Hematopoietic multipotent progenitor cell treated with erythropoietin and hydrocortisone succinate and interleukin-3 and kit ligand, for 4 days (in vitro differentiated cells): ENCODE measurements at regions not wholly inside any gene's neighbourhood (a gene's known extent, or its start where the extent isn't known, plus 50 kb on each side); places are given as distances from the start of the nearest gene placed in this dataset.
"Not testable (repeated sequence)": the region's sequence is repeated elsewhere in the genome, so short reads cannot be mapped to it uniquely, and the experiment has no call there.

Source experiments
- DNase-seq: peaks from one replicate; pipeline ENCODE4 v3.0.0-alpha.2; 2015

DNA sequence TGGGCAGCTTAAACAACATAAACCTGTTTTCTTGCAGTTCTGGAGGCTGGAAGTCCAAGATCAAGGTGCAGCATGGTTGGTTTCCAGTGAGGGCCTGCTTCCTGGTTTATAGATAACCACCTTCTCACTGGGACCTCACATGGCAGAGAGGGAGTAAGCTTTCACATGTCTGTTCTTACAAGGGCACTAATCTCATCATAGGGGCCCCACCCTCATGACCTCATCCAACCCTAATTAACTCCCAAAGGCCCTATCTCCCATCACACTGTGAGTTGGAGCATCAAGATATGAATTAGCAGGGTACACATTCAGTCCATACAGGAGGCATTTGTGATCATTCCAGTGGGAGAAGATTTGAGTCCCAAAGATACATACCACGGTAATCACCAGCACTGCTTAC, 50.5 kb upstream of the GRIN2A start:
- DNase-seq = no peak

DNA sequence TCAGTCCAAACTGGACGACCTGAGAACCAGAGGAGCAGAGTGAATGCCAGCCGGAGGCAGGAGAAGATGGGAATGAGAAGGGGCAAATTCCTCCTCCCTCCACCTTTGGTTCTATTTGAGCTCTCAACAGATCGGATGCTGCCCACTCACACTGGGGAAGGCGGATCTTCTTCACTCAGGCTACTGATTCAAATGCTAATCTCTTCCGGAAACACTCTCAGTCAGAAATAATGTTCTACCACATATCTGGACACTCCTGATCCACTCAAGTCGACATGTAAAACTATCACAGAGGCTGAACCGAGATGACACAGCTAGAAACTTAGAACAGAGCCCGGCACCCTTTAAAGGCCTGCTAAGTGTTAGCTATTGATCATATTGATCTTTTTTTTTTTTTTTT, 57.4 kb upstream of the GRIN2A start:
- DNase-seq = no peak

DNA sequence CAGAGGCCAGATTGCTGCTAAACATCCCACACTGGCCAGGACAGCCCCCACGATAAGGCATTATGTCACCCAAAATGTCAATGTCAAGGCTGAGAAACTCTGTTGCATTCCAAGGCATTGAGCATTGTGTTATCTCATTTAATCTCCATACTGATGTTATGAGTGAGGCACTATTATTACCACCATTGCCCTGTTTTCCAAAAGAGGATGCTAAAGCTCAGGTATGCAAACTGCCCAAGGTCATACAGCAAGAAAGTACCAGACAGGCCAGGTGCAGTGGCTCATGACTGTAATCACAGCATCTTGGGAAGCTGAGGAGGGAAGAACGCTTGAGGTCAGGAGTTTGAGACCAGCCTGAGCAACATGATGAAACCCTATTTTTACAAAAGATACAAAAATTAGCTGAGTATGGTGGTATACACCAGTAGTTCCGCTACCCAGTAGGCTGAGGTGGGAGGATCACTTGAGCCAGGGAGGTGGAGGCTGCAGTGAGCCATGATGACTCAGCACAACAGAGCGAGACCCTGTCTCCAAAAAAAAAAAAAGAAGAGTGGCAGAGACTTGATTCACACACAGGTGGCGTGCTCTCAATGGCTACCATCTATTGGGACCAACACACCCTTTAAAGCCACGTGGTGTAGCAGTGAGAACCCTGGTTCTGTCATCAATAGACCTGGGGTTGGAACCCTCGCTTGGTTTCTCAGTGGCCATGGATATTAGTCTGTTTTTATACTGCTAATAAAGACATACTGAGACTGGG, 58.8 kb upstream of the GRIN2A start:
- DNase-seq = no peak

DNA sequence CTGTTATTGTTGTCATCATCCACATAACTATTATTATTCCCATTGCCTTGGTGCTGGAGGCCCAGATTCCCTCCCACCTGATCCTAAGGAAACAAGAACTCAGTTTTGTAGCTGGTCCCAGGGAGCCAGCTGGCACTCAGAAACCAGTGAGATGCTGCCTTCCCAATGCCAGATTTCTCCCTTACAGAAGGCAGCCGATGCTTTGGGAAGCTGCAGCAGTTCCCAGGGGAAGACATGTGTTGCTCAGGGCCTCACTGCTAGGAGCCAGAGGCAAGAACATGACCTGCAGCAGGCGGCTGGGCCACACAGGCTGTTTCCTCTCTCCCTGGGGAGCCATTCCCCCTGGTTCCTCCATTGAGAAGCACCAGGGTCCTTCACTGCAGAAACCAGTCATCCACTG, 59.9 kb upstream of the GRIN2A start:
- no peak for DNase-seq

DNA sequence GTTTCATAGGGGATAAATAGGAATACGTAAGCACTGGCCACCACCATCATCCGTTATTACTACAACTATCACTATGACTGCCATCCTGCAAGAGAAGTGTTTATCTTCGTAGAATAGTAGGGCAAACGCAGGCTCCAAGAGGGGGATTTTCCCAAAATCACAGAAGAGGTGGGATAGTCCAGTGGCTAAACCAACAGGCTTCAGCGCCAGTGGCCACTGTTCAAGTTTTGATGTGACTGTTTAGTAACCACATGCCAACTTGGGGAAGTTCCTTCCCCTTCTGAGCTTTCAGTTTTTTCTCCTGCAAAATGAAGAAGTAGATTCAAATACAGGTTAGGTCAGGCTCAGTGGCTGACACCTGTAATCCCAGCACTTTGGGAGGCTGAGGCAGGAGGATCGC, 60.7 kb upstream of the GRIN2A start:
- peak; percentile 20 for DNase-seq

DNA sequence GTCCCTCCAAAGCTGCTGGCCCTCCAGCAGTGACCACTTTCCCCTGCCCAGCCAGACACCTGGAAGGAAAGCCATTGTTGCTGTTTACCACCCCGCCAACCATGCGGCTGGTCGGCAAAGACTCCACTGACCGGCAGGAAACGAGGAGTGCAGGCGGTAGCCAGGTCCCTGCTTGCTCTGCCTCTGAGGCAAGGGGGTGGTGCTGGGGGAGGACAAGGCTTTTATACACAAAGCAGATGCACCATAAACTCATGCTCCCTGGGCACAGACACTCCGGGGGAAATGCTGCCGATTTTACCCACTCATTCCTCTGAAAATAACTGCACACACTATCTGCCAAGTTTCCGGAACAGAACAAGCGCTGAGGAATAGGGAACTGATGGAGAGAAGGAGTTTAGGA, 62.8 kb upstream of the GRIN2A start:
- no peak for DNase-seq

DNA sequence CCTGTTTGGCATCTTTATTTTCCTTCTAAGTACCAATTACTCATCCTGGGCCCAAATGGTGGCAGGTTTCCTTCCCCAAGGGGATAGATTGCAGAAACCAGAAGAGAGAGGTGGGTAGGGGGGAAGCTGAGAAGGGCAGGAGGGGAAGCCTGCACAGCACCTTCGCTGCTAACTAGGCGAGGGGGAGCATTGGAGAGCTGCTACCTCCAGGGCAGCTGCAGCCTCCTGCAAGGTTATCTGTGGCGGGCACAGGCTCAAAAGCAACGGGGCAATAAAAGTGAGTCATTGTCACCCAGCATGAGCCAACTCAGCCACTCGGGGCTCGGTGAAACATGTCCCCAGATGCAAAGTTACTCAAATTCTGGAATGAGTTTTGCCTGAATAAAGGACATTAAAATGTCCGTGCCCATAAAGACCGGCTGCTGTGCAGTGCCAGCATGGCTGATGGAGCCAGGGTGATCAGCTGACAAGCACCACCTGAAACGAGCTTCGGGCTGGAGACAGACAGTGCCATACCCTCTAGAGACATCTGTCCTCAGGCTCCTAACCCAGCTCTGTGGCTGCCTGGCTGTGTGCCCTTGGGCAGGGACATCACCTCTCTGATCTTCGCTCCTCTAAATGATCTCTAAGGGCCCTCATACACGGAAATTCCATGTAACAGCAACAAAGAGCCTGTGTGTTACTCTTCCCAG, 68.1 kb upstream of the GRIN2A start:
- no peak for DNase-seq

DNA sequence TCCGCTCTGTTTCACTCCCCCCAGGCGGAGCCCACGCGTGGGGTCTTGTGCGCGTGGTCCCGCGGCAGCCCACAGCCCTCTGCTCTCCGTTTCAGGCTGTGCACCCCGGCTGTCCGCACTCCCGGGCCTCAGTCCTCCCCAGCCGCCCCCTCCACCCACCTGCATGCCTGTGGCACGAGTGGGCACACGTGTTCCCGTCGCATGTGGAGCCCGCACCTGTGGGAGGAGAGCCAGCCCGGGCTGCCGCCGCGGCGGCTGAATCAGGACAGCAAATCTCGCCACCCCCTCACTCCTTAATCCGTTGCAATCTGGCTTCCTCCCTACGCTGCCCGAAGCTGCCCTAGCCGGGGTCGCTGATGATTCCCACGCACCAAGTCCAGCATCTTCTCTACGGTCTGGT, 69.9 kb upstream of the GRIN2A start:
- no peak for DNase-seq

DNA sequence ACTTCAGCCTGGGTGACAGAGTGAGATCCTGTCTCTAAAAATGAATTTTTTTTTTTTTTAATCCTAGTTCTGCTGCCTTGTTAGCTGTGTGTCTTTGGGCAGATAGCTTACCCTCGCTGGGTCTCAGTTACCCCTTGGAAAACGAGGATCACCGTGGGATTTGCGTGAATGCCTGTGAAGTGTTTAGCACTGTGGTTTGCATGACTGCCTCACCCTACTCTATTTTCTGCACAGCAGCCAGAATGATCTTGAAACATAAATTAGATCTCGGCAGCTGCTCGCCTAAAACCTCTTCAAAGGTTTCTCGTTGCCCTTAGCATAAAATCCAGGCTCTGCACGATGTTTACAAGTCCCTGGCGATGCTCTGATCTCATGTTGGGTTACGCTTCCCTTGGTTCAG, 71.2 kb upstream of the GRIN2A start:
- no peak for DNase-seq

DNA sequence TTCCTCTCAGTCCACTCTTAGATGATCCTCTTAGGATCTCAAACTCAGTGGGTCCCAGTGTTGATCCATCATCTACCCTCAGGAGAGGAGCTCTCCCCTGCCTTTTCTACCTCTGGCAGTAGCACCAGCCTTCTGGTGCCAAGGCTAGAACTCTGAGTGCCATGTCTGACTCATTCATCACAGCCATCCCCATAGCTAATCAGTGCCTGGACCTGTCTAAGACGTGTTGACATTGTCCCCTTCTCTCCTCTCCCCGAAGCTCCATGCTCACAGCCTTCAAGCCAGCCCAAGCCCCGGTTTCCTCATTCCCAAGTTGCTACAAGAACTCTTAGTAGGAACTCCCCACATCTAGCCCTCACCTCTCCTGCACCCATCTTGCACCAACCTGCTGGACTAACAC, 73.5 kb upstream of the GRIN2A start:
- no peak for DNase-seq

DNA sequence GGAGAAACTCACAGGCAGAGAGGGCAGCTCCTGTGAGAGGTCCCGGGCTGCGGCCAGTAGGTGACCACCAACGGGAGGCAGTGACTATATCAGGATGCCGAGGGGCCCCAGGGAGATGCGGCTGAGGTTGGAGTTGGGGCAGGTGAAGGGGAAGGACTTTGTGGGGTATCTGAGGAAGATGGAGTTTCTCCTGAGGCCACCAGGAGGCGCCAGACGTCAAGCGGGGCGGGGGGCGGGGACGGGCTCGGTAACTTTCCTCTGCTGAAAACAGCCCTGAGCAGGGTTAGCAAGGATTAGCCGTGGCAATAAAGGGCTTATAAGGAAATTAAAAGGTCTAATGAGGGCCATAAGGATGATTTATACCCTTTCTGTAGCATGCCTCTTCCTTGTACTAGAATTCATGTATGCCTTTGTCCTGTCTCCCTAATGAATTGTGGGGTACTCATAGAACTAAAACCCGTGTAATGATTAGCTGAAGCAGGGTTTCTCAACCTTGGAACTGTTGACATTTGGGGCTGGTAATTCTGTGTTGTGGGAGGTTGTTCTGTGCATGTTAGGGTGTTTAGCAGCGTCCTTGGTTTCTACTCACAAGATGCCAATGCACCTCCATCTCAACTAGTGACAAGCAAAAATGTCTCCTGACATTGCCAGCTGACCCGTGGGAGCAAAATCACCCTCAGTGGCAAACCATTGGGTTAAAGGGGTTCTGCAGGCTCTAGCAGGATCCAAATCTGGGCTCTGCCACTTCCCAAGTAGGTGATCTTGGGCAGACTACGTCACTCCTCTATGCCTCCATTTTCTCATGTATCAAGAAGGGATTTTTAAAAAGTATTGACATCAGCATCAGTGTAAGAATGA, 74.8 kb upstream of the GRIN2A start:
- DNase-seq = peak; percentile 73

DNA sequence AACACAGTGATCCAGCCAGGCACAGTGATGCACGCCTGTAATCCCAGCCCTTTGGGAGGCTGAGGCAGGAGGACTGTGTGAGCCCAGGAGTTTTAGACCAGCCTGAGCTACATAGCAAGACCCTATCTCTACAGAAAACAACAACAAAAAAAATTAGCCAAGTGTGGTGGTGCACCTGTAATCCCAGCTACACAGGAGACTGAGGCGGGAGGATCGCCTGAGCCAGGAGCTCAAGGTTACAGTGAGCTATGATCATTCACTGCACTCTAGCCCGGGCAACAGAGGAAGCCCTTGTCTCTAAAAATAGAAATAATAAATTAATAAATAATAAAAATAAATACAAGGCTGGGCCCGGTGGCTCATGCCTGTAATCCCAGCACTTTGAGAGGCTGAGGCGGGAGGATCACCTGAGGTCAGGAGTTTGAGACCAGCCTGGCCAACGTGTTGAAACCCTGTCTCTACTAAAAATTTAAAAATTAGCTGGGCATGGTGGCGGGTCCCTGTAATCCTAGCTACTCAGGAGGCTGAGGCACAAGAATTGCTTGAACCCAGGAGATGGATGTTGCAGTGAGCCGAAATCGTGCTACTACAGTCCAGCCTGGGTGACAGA, 75.5 kb upstream of the GRIN2A start:
- DNase-seq = not testable (repeated sequence)

DNA sequence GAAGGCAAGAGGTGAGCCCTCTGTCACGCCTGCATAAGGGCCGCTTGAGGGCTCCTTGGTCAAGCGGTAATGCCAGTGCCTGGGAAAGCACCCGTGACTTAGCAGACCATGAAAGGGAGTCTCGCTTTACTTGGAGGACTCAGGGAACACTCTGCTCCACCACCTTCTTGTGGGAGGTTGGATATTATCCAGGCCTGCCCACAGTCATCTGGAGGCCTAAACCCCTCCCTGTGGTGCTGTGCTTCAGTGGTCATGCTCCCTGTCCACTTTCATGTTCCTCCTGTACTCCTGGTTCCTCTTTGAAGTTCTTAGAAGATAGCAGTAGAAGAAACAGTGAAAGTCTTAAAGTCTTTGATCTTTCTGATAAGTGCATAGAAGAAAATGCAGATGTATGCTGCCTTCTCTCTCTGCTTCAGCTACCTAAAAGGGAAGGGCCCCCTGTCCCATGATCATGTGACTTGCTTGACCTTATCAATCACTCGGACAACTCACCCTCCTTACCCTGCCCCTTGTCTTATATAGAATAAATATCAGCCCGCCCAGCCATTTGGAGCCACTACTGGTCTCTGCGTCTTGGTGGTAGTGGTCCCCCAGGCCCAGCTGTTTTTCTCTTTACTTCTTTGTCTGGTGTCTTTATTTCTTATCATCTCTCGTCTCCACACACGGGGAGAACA, 76.8 kb upstream of the GRIN2A start:
- DNase-seq = peak; percentile 6

DNA sequence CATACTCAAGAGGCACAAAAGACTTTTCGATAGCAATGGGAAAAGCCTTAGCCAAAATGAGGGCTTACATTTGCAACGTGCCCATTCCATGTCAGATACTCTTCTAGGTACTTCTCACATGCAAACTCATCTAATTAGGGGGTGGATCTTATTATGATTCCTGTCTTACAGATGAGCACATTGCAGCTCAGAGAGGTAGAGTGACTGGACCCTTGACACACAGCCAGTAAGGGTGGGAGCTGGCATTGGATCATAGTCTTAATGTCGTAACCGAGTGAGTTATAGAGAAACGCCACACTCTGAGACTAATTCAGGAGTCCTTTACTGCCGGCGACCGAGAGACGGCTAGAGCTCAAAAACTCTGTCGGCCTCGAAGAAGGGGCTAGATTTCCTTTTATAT, 78.8 kb upstream of the GRIN2A start:
- no peak for DNase-seq

DNA sequence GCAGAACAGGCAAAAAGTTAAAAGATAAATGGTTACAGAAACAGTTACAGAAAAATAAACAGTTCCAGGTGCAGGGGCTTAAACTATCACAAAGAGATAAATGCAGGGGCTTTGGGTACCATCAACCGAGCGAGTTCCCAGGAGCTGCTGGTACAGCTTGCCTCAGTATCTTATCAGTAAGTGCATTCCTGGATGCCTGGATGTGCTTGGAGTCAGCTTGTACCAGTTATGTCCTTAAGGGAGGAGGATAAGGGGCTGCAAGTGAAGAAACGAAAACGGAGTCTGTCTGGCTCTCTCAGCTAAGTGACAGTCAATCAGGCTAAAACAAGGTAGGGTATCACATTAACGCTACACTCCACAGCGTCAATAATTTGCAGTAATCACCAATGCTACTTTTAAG, 79.3 kb upstream of the GRIN2A start:
- not testable (repeated sequence) for DNase-seq

DNA sequence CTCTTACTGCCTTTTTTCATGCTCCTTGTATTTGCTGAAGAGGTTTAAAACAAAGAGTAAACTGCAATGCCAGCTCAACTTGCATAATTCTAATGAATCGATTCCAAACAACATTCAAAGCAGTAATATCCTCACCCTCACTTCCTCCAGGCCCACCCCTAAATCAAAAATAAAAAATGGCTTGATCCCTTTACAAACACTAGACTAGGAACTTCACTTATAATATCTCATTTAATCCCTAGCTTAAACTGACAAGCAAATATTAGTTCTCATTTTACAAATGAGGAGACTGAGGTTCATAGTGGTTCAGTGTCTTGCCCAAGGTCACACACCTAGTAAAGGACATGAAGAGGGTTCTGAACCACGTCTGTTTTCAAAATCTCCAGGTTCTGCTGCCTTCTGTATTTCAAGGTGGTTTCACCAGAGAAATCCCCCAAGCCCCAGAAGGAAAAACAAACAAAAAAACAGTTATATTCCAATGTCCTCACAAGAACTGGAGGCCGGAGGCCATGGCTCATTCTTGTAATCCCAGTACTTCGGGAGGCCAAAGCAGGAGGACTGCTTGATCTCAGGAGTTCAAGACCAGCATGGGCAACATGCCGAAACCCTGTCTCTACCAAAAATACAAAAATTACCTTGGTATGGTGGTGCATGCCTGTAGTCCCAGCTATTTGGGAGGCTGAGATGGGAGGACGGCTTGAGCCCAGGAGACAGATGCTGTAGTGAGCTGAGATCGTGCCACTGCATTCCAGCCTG, 80.3 kb upstream of the GRIN2A start:
- DNase-seq = no peak

DNA sequence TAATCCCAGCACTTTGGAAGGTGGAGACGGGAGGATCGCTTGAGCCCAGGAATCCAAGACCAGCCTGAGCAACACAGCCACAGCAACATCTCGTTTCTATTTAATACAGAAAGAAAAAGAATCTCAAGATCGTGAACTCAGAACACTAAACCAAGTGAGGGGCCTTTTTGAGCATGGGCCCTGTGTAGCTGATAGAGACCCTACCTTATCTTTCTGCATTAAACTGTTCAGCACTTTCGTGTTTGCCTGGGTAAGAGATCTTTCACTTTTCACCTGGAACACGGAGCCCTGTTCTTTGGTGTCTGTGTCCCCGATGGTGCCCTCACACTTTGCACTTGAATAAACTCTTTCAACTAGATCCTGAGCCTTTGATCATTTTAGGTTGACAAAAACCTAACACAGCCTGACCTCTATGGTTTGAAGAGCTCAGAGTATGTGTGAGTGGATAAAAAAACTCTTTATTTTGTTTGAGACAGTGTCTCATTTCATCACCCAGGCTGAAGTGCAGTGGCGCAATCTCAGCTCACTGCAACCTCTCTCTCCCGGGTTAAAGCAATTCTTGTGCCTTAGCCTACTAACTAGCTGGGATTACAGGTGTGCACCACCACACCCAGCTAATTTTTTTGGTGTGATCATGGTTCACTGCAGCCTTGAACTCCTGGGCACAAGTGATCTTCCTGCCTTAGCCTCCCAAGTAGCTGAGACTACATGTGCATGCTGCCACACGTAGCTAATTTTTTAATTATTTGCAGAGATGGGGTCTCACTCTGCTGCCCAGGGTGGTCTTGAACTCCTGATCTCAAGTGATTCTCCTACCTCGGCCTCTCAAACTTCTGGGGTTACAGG, 83.8 kb upstream of the GRIN2A start:
- DNase-seq = no peak

DNA sequence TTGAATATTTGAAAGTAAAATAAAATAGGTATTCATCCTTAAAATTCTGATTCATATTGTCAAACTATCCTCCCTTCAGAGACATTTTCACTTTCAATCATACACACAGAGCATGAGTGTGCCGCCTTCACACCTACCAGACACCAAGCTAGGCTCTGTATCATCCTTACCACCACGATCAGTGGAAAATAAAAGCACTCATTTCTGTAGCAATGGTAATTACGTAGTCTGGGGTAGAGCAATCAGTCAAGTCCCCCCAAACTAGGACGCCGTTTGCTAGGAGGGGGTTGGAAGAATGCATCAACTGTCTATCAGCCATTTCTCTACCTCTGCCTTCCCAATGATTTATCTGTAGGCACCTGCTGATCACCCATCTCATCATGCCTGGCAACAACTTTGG, 84.6 kb upstream of the GRIN2A start:
- no peak for DNase-seq

DNA sequence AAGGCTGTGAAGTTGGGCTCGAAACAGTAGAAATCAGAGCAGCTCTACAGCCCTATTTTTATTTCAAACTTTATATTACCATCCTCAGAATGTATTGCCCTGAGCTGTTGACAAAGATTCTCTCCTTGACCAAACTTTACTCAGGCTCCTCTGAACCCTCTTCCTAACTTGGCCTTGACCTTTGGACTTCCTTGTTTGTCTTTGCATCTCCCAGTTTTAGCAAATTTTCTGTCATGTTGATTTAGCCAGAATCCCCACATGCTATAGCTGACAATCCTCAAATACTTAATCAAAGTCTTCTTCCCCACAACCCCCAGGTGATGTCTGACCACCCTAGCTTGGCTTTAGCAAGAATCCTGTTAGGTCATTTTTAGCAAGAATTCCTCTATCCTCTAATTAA, 87.4 kb upstream of the GRIN2A start:
- no peak for DNase-seq

DNA sequence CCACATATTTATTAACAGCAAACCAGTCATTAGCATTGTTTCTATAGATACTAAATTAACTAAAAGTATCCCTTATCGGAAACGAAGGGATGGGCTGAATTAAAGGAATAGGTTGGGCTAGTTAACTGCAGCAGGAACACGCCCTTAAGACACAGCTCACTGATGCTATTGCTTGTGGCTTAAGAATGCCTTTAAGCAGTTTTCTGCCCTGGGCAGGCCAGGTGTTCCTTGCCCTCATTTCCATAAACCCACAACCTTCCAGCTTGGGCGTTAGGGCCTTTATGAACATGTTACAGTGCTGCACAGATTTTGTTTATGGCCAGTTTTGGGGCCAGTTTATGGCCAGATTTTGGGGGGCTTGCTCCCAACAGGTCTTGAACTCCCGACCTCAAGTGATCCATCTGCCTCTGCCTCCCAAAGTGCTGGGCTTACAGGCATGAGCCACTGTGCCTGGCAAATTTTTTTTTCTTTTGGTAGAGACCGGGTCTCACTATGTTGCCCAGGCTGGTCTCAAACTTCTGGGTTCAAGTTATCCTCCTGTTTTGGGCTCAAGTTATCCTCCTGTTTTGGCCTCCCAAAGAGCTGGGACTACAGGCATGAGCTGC, 90.1 kb upstream of the GRIN2A start:
- DNase-seq = not testable (repeated sequence)
